Keratinocyte (primary cell): ENCODE measurements at regions not wholly inside any gene's neighbourhood (a gene's known extent, or its start where the extent isn't known, plus 50 kb on each side); places are given as distances from the start of the nearest gene placed in this dataset.
"Not testable (repeated sequence)": the region's sequence is repeated elsewhere in the genome, so short reads cannot be mapped to it uniquely, and the experiment has no call there.

Source experiments
- EZH2 ChIP-seq: IDR thresholded peaks from one replicate; pipeline ENCODE4 v1.6.1; 2012; ENCODE audit warnings: inconsistent platforms, mild to moderate bottlenecking, low read length, moderate library complexity
- TF ChIP-seq, protein P1 (sequence below), 3 experiments: IDR thresholded peaks in 1 of 3; conservative IDR thresholded peaks in 1 of 3; optimal IDR thresholded peaks in 1 of 3; 2 replicates in 2 of 3; 3 replicates in 1 of 3; pipeline versions ENCODE3 to v1.5.1; 2011; ENCODE audit warnings: low read length in 3 of 3, mild to moderate bottlenecking in 3 of 3, moderate library complexity in 2 of 3, control low read depth in 1 of 3, inconsistent platforms in 1 of 3; ENCODE audit not compliant: insufficient read depth in 2 of 3; ENCODE audit errors: extremely low read depth in 1 of 3

DNA sequence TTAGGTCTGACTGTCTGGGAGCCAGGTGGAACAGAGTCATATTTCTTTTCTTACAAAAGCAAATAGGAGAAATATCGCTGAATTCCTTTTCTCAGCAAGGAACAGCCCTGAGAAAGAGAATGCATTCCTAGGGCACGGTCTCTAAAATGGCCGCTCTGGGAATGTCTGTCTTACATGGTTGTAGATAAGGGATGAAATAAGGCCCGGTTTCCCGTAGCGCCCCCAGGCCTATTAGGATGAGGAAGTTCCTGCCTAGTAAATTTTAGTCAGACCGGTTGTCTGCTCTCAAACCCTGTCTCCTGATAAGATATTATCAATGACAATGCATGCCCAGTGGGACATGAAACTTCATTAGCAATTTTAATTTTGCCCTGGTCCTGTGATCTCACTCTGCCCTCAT lies 54.0 kb upstream of the SYNDIG1 start:
- TF ChIP-seq, protein P1, sequence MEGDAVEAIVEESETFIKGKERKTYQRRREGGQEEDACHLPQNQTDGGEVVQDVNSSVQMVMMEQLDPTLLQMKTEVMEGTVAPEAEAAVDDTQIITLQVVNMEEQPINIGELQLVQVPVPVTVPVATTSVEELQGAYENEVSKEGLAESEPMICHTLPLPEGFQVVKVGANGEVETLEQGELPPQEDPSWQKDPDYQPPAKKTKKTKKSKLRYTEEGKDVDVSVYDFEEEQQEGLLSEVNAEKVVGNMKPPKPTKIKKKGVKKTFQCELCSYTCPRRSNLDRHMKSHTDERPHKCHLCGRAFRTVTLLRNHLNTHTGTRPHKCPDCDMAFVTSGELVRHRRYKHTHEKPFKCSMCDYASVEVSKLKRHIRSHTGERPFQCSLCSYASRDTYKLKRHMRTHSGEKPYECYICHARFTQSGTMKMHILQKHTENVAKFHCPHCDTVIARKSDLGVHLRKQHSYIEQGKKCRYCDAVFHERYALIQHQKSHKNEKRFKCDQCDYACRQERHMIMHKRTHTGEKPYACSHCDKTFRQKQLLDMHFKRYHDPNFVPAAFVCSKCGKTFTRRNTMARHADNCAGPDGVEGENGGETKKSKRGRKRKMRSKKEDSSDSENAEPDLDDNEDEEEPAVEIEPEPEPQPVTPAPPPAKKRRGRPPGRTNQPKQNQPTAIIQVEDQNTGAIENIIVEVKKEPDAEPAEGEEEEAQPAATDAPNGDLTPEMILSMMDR (optimal IDR thresholded peaks at IDR 0.05 in 1 of 3, IDR thresholded peaks at IDR 0.05 in 1 of 3, conservative IDR thresholded peaks at IDR 0.05 in 1 of 3; ENCODE audit: extremely low read depth in 1 of 3, insufficient read depth in 2 of 3, low read length in 3 of 3), result not testable (repeated sequence)
- not testable (repeated sequence) for TF ChIP-seq EZH2
